GM12892 (cell line): ENCODE measurements at regions not wholly inside any gene's neighbourhood (a gene's known extent, or its start where the extent isn't known, plus 50 kb on each side); places are given as distances from the start of the nearest gene placed in this dataset.

Experiments
- POLR2A ChIP-seq: IDR thresholded peaks from 2 replicates; pipeline ENCODE4 v1.6.1; 2011; ENCODE audit warnings: low read depth, low read length, control low read depth
- POLR2AphosphoS5 ChIP-seq: IDR thresholded peaks from 2 replicates; pipeline ENCODE4 v1.6.1; 2011; ENCODE audit warnings: low read depth, low read length, control low read depth
- TAF1 ChIP-seq: IDR thresholded peaks from 2 replicates; pipeline ENCODE4 v1.6.1; 2011; ENCODE audit warnings: low read depth, mild to moderate bottlenecking, control low read depth, low read length, borderline replicate concordance

GRCh38 chr9:108412755-108413154 is 443.0 kb downstream of the ACTL7B start:
- TF ChIP-seq POLR2A (no peak), TAF1 (no peak), POLR2AphosphoS5 (no peak)
